CD8-positive, alpha-beta memory T cell (primary cell): ENCODE measurements at regions not wholly inside any gene's neighbourhood (a gene's known extent, or its start where the extent isn't known, plus 50 kb on each side); places are given as distances from the start of the nearest gene placed in this dataset.
A peak's percentile ranks its signal among the peaks of the same experiment; 100 is the strongest.
"Not testable (repeated sequence)": the region's sequence is repeated elsewhere in the genome, so short reads cannot be mapped to it uniquely, and the experiment has no call there.

Experiments
- CTCF ChIA-PET: fragments of 350-600 bp; sonication (Branson Sonifier 250); formaldehyde crosslinking; loops from one replicate; lab custom pipeline; 2021; ENCODE audit warnings: antibody characterized with exemption; lab: Charles Lee
- POLR2A ChIA-PET: fragments of 350-600 bp; sonication (Branson Sonifier 250); formaldehyde crosslinking; loops from one replicate; lab custom pipeline; 2021; ENCODE audit warnings: antibody characterized with exemption; lab: Charles Lee
- DNase-seq, 5 donors: peaks; one replicate each; pipeline versions ENCODE4 v3.0.0 to v3.0.0-alpha.2; 2020 to 2022; ENCODE audit warnings: mixed read lengths in 1 of 5
- H3K27ac ChIP-seq: one replicate; pipeline ENCODE4 v1.7.0; 2013; ENCODE audit warnings: low read depth, mild to moderate bottlenecking, low read length, moderate library complexity
- H3K27me3 ChIP-seq: 2 replicates; pipeline ENCODE4 v1.7.0; 2013; ENCODE audit warnings: low read length, mild to moderate bottlenecking; ENCODE audit not compliant: insufficient read depth, poor library complexity, severe bottlenecking
- H3K36me3 ChIP-seq: 2 replicates; pipeline ENCODE4 v1.7.0; 2013; ENCODE audit warnings: mild to moderate bottlenecking, low read length, moderate library complexity; ENCODE audit not compliant: insufficient read depth
- H3K4me1 ChIP-seq: 2 replicates; pipeline ENCODE4 v1.7.0; 2013; ENCODE audit warnings: mild to moderate bottlenecking, low read length, moderate library complexity; ENCODE audit not compliant: insufficient read depth
- H3K4me3 ChIP-seq: 2 replicates; pipeline ENCODE4 v1.7.0; 2013; ENCODE audit warnings: mild to moderate bottlenecking, low read length
- H3K9me3 ChIP-seq: 2 replicates; pipeline ENCODE4 v1.7.0; 2013; ENCODE audit warnings: mild to moderate bottlenecking, low read length
- H3K27ac Mint-ChIP-seq, 8 donors: one replicate each; pipeline ENCODE4 v1.8.0; 2020 to 2021; ENCODE audit warnings: mixed read lengths in 8 of 8, mild to moderate bottlenecking in 6 of 8, inconsistent platforms in 3 of 8, moderate library complexity in 3 of 8
- H3K27me3 Mint-ChIP-seq, 2 donors: one replicate each; pipeline ENCODE4 v1.8.0; 2020 to 2021; ENCODE audit warnings: mixed read lengths in 2 of 2, mild to moderate bottlenecking in 1 of 2, moderate library complexity in 1 of 2
- H3K36me3 Mint-ChIP-seq, 3 donors: one replicate each; pipeline ENCODE4 v1.8.0; 2020 to 2021; ENCODE audit warnings: mixed read lengths in 3 of 3, inconsistent platforms in 1 of 3, mild to moderate bottlenecking in 1 of 3
- H3K4me1 Mint-ChIP-seq, 3 donors: one replicate each; pipeline ENCODE4 v1.8.0; 2020 to 2021; ENCODE audit warnings: mixed read lengths in 3 of 3, inconsistent platforms in 1 of 3, mild to moderate bottlenecking in 1 of 3
- H3K4me3 Mint-ChIP-seq, 7 donors: one replicate each; pipeline ENCODE4 v1.8.0; 2020 to 2021; ENCODE audit warnings: mixed read lengths in 7 of 7, mild to moderate bottlenecking in 6 of 7, moderate library complexity in 4 of 7, inconsistent platforms in 2 of 7
- H3K9me3 Mint-ChIP-seq, 5 donors: one replicate each; pipeline ENCODE4 v1.8.0; 2020 to 2022; ENCODE audit warnings: mixed read lengths in 5 of 5, mild to moderate bottlenecking in 3 of 5, moderate library complexity in 2 of 5, inconsistent platforms in 1 of 5

DNA sequence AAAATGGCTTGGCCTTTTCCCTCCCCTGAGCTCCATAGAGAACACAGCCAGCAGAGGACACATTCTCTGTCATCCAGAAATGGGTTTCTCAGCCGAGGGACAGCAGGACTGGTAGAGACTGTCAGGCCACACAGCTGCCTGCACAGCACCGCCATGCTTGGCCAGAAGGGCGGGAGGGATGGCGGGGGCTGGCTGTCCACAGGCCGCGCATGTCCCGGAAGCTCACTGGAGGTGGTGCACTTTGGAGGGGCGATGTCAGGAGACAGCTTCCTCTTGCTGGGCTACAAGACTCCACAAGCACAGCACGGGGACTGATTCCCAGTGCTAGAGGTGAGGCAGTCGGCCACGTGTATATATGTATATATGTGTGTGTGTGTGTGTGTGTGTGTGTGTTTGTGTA, 125.3 kb downstream of the GOLGA6L4 start:
- H3K4me1 ChIP-seq, H3K4me3 Mint-ChIP-seq, H3K27ac ChIP-seq, H3K36me3 ChIP-seq, CTCF ChIA-PET, H3K27ac Mint-ChIP-seq, H3K9me3 ChIP-seq, H3K27me3 ChIP-seq, H3K4me1 Mint-ChIP-seq, H3K9me3 Mint-ChIP-seq, H3K36me3 Mint-ChIP-seq, POLR2A ChIA-PET, H3K27me3 Mint-ChIP-seq, DNase-seq, H3K4me3 ChIP-seq: not testable (repeated sequence)

DNA sequence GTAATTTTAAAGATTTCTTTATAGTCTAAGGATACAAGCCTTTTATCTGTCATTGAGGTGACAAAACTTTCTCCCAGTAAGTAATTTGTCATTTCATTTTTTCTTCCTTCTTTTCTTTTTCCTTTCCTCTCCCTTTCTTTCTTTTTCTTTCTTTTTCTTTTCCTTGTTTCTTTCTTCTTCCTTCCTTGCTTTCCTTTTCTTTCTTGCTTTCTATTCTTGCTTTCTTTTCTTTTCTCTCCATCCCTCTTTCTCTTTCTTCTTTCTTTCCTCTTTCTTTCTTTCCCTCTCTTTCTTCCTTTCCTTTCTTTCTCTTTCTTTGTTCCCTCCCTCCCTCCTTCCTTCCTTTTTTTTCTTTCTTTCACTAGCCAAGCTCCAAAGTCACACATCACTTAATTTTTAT, 148.8 kb downstream of the GOLGA6L4 start:
- H3K4me3 Mint-ChIP-seq: not testable (repeated sequence)

DNA sequence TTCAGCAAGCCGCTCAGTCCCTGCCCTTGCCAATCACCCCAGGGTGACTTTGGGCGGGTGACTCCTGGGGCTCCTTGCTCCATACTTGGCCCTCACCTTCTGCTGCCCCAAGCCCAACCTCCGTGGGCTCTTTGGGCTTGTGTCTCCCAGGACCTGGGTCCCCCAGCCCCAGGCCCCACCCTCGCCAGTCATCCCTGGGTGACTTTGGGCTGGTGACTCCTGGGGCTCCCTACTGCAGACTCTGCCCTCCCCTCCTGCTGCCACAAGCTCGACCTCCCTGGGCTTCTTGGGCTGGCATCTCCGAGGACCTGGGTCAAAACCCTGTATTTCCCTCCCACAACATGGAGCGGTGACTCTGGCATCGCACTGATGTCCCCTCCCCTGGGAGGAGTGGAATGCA, 151.5 kb downstream of the GOLGA6L4 start:
- Mint-ChIP-seq H3K27me3 (peaks cover 13 to 54% of the 10 kb centered on the region in 2 donors), H3K27ac (peak overlapping the region in 1 of 8 donors; percentile 23), H3K4me1 (no peaks in the 10 kb centered on the region), H3K9me3 (peaks cover 0 to 8% (median 0%) of the 10 kb centered on the region in 5 donors), H3K4me3 (no peak overlapping the region), H3K36me3 (peaks cover 0 to 3% (median 0%) of the 10 kb centered on the region in 3 donors)
- H3K27me3 ChIP-seq: no peaks in the 10 kb centered on the region
- POLR2A ChIA-PET: no interaction called here
- H3K9me3 ChIP-seq: no peaks in the 10 kb centered on the region
- CTCF ChIA-PET: no interaction called here
- DNase-seq: no peak
- no peaks in the 10 kb centered on the region for H3K4me1 ChIP-seq
- H3K36me3 ChIP-seq: no peaks in the 10 kb centered on the region
- H3K27ac ChIP-seq: no peak overlapping the region
- H3K4me3 ChIP-seq: no peak overlapping the region

More for the DNA sequence above, 148.8 kb downstream of the GOLGA6L4 start:
- H3K4me3 ChIP-seq, H3K36me3 ChIP-seq, H3K4me1 Mint-ChIP-seq, H3K36me3 Mint-ChIP-seq, H3K27me3 ChIP-seq, H3K9me3 Mint-ChIP-seq, H3K27ac Mint-ChIP-seq, CTCF ChIA-PET, DNase-seq, H3K27ac ChIP-seq, H3K9me3 ChIP-seq, H3K4me1 ChIP-seq, POLR2A ChIA-PET: not testable (repeated sequence)
- H3K27me3 Mint-ChIP-seq: peaks cover 9 to 29% of the 10 kb centered on the region in 2 donors

DNA sequence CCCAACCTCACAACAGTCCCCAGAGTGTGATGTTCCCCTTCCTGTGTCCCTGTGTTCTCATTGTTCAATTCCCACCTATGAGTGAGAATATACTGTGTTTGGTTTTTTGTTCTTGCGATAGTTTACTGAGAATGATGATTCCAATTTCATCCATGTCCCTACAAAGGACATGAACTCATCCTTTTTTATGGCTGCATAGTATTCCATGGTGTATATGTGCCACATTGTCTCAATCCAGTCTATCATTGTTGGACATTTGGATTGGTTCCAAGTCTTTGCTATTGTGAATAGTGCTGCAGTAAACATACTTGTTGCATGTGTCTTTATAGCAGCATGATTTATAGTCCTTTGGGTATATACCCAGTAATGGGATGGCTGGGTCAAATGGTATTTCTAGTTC, 152.6 kb downstream of the GOLGA6L4 start:
- POLR2A ChIA-PET, H3K27ac ChIP-seq, H3K4me3 Mint-ChIP-seq, H3K36me3 Mint-ChIP-seq, H3K27ac Mint-ChIP-seq, CTCF ChIA-PET, H3K9me3 ChIP-seq, H3K4me3 ChIP-seq, H3K27me3 ChIP-seq, H3K9me3 Mint-ChIP-seq, H3K4me1 ChIP-seq, H3K36me3 ChIP-seq, H3K4me1 Mint-ChIP-seq, DNase-seq: not testable (repeated sequence)
- H3K27me3 Mint-ChIP-seq: peaks cover 13 to 54% of the 10 kb centered on the region in 2 donors

DNA sequence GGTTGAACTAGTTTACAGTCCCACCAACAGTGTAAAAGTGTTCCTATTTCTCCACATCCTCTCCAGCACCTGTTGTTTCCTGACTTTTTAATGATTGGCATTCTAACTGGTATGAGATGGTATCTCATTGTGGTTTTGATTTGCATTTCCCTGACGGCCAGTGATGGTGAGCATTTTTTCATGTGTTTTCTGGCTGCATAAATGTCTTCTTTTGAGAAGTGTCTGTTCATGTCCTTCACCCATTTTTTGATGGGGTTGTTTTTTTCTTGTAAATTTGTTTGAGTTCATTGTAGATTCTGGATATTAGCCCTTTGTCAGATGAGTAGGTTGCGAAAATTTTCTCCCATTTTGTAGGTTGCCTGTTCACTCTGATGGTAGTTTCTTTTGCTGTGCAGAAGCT, 153.1 kb downstream of the GOLGA6L4 start:
- H3K27me3 ChIP-seq, H3K27ac Mint-ChIP-seq, POLR2A ChIA-PET, H3K27ac ChIP-seq, H3K36me3 ChIP-seq, H3K36me3 Mint-ChIP-seq, CTCF ChIA-PET, H3K9me3 ChIP-seq, H3K9me3 Mint-ChIP-seq, H3K4me3 ChIP-seq, H3K4me1 ChIP-seq, H3K4me3 Mint-ChIP-seq, H3K4me1 Mint-ChIP-seq, DNase-seq: not testable (repeated sequence)
- peaks cover 15 to 54% of the 10 kb centered on the region in 2 donors for H3K27me3 Mint-ChIP-seq

DNA sequence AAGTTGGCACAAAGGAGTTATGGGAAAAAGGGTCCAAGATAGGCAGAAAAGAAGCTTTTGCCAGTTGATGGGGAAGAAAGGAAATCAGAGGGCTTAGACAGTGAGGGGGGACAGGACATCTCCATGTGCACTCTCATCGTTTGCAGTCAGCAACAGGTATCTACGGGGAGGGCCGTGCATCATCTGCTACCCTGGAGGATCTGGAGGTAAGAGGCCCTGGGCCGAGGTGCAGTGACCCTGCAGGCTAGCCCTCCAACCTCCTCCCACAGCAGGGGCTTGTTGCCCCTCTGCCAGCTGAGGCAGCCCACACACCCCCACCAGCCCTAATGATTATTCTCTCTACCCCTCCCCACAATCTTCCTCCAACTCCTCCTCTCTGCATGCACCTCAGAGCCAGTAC, 154.8 kb downstream of the GOLGA6L4 start:
- H3K27me3 ChIP-seq, H3K27ac Mint-ChIP-seq, H3K4me1 ChIP-seq, POLR2A ChIA-PET, H3K4me3 Mint-ChIP-seq, H3K4me1 Mint-ChIP-seq, H3K36me3 ChIP-seq, H3K27ac ChIP-seq, DNase-seq, CTCF ChIA-PET, H3K9me3 Mint-ChIP-seq, H3K4me3 ChIP-seq, H3K9me3 ChIP-seq, H3K36me3 Mint-ChIP-seq: not testable (repeated sequence)
- peaks cover 17 to 47% of the 10 kb centered on the region in 2 donors for H3K27me3 Mint-ChIP-seq

DNA sequence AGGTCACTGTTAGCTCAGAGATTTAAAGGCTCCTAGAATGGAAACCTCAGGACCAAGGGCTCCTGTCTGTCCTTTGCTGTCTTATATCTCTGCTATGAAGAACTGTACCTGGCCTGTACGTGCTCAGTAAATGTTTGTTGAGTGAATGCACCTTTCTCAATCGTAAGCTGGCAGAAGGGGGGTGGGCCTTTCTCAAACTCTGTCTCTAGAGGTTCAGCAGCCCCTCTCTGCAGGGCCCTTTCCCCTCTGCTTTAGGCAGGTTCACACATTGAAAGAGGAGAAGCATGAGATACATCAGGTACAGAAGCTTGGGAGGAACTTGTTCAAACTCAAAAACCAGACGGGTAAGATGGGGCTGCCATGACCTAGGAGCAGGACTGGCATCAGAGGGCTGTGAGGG, 155.6 kb downstream of the GOLGA6L4 start:
- Histone ChIP-seq H3K4me1 (no peaks in the 10 kb centered on the region), H3K27me3 (no peaks in the 10 kb centered on the region), H3K9me3 (no peaks in the 10 kb centered on the region), H3K27ac (no peak overlapping the region), H3K36me3 (no peaks in the 10 kb centered on the region), H3K4me3 (no peak overlapping the region)
- ChIA-PET POLR2A (no interaction called here), CTCF (no interaction called here)
- H3K4me1 Mint-ChIP-seq: no peaks in the 10 kb centered on the region
- no peak overlapping the region for H3K27ac Mint-ChIP-seq
- H3K9me3 Mint-ChIP-seq: peaks cover 0 to 8% (median 0%) of the 10 kb centered on the region in 5 donors
- no peak overlapping the region for H3K4me3 Mint-ChIP-seq
- no peak for DNase-seq
- H3K27me3 Mint-ChIP-seq: peaks cover 17 to 47% of the 10 kb centered on the region in 2 donors
- peaks cover 0 to 1% (median 0%) of the 10 kb centered on the region in 3 donors for H3K36me3 Mint-ChIP-seq

DNA sequence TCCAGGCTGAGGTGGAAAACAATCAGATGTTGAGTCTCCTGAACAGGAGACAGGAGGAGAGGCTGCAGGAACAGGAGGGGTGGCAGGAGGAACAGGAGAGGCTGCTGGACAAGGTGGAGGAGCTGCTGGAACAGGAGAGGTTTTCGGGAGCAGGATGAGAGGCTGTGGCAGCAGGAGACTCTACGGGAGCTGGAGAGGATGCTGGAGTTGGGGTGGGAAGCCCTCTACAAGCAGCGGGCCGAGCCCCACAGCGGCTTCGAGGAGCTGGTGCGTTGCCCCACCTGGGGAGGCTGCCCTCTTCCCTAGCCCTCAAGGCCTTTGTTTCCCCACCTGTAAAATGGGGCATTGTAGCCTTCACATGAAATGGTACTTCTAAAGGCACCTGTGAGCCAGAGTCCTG, 156.4 kb downstream of the GOLGA6L4 start:
- H3K27me3 ChIP-seq, DNase-seq, H3K27ac ChIP-seq, H3K4me1 ChIP-seq, H3K36me3 Mint-ChIP-seq, POLR2A ChIA-PET, H3K4me3 Mint-ChIP-seq, H3K27ac Mint-ChIP-seq, CTCF ChIA-PET, H3K4me3 ChIP-seq, H3K9me3 ChIP-seq, H3K4me1 Mint-ChIP-seq, H3K36me3 ChIP-seq, H3K9me3 Mint-ChIP-seq: not testable (repeated sequence)
- peaks cover 14 to 43% of the 10 kb centered on the region in 2 donors for H3K27me3 Mint-ChIP-seq

DNA sequence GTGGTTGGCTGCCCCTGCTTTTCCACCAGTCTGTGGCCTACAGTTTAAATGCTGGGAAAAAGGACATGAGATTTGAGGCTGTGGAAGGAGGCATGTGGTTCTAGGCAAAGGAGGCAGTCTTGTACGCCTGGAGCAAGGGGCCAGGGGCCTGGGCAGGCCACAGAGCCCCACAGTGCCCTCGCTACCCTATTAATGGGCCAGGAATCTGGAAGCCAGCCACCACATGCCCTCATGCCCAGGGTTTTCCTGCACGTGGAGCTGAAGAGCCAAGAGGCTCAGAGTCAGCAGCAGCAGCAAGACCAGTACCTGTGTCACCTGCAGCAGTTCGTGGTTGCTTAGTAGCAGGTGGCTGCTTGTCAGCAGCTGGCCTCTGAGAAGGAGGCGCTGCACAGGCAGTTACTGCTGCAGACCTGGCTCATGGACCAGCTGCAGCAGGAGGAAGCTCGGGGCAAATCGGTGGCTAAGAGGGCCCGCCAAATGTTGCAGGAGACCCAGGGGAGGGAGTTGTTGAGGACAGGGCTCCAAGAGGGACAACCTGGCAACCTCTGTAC, 157.9 kb downstream of the GOLGA6L4 start:
- not testable (repeated sequence) for H3K4me3 Mint-ChIP-seq, H3K27ac Mint-ChIP-seq
- H3K27me3 Mint-ChIP-seq: peaks cover 14 to 32% of the 10 kb centered on the region in 2 donors

More for the DNA sequence above, 157.9 kb downstream of the GOLGA6L4 start:
- H3K9me3 Mint-ChIP-seq, H3K36me3 ChIP-seq, H3K27ac ChIP-seq, H3K4me1 Mint-ChIP-seq, H3K27me3 ChIP-seq, CTCF ChIA-PET, DNase-seq, H3K4me1 ChIP-seq, H3K36me3 Mint-ChIP-seq, H3K4me3 ChIP-seq, POLR2A ChIA-PET, H3K9me3 ChIP-seq: not testable (repeated sequence)
